ENCODE measurements at regions not wholly inside any gene's neighbourhood (a gene's known extent, or its start where the extent isn't known, plus 50 kb on each side); places are given as distances from the start of the nearest gene placed in this dataset.

DNA sequence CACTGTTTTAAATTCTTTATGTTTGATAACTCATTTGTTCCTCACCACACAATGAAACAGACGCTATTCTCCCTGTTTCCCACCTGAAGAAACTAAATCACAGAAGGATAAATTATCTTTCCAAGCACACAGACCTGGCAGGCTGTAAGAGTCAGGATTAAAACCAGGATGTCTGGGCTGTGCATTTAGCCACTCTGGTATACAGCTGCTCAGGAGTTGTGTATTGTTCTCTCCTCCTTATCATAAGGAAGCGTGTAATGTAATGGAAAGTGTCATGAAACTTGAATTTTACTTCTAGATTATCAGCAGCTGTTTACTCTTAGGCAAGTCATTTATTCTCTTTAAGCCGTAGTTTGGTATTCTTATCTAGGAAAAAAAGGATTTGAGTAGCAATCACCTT, 154.8 kb upstream of the LRIG3 start:
- H4K20me1 ChIP-seq (ENCODE audit: insufficient read depth, low read length), result no peaks in the 10 kb centered on the region
- no peak overlapping the region for H3K27ac ChIP-seq (ENCODE audit: low read depth, low read length, poor library complexity, severe bottlenecking)
- no peak overlapping the region for H3K4me2 ChIP-seq (ENCODE audit: low read length)
- H3K79me2 ChIP-seq (ENCODE audit: insufficient read depth, low read length), result no peaks in the 10 kb centered on the region
- H3K4me3 ChIP-seq (ENCODE audit: low read depth, low read length, poor library complexity, severe bottlenecking), result no peak overlapping the region
- H3K9me3 ChIP-seq (ENCODE audit: low read length), result no peaks in the 10 kb centered on the region
- H3K36me3 ChIP-seq (ENCODE audit: insufficient read depth, low read length), result no peaks in the 10 kb centered on the region
- no peak overlapping the region for H3K9ac ChIP-seq (ENCODE audit: low read length)
- no peaks in the 10 kb centered on the region for H3K4me1 ChIP-seq (ENCODE audit: insufficient read depth, low read length, severe bottlenecking)
- no peaks in the 10 kb centered on the region for H3K9me2 ChIP-seq (ENCODE audit: low read depth, low read length)
- H2AFZ ChIP-seq (ENCODE audit: low read length), result no peak overlapping the region
- H3K27me3 ChIP-seq (ENCODE audit: insufficient read depth, low read length), result no peaks in the 10 kb centered on the region
- H3F3A ChIP-seq (ENCODE audit: insufficient read depth, low read length), result no peaks in the 10 kb centered on the region
- no peak for TF ChIP-seq EZH2 (IDR thresholded peaks at IDR 0.05; ENCODE audit: borderline replicate concordance, low read length)
- TF ChIP-seq, protein P1, sequence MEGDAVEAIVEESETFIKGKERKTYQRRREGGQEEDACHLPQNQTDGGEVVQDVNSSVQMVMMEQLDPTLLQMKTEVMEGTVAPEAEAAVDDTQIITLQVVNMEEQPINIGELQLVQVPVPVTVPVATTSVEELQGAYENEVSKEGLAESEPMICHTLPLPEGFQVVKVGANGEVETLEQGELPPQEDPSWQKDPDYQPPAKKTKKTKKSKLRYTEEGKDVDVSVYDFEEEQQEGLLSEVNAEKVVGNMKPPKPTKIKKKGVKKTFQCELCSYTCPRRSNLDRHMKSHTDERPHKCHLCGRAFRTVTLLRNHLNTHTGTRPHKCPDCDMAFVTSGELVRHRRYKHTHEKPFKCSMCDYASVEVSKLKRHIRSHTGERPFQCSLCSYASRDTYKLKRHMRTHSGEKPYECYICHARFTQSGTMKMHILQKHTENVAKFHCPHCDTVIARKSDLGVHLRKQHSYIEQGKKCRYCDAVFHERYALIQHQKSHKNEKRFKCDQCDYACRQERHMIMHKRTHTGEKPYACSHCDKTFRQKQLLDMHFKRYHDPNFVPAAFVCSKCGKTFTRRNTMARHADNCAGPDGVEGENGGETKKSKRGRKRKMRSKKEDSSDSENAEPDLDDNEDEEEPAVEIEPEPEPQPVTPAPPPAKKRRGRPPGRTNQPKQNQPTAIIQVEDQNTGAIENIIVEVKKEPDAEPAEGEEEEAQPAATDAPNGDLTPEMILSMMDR (IDR thresholded peaks at IDR 0.05; ENCODE audit: low read length), result no peak

DNA sequence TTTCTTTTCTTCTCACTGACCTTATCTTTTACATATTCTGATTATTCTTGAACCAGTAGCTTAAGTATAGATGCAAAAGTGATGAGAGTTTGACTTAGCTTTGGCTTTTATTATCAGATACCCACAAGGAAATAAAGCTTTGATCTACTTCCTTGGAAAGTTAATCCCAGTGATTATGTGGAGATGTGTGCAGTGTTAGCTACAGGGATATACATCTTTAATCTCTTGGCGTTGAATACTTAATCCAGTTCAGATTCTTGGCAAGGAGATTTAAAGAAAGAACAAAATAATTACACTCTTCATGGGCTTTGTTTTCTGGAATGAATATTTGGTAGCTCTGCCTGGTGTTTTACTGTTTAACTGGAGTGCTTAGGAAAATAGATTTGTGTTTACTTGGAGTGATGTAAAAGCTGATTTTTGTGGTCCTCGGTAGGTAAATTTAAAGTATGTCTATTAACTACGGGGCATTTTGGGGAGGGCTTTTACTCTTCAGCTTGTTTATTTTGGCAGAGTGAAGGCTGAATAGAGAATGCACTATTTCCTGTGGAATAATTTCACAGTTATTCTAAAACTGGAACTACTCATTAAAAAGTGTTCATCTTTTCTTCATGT, 150.1 kb upstream of the LRIG3 start:
- H3K9ac ChIP-seq (ENCODE audit: low read length), result no peak overlapping the region
- H4K20me1 ChIP-seq (ENCODE audit: insufficient read depth, low read length), result no peaks in the 10 kb centered on the region
- H3K27ac ChIP-seq (ENCODE audit: low read depth, low read length, poor library complexity, severe bottlenecking), result no peak overlapping the region
- no peak overlapping the region for H2AFZ ChIP-seq (ENCODE audit: low read length)
- TF ChIP-seq, protein P1 (IDR thresholded peaks at IDR 0.05; ENCODE audit: low read length), result no peak
- TF ChIP-seq EZH2 (IDR thresholded peaks at IDR 0.05; ENCODE audit: borderline replicate concordance, low read length), result no peak
- no peaks in the 10 kb centered on the region; the same call in 1 of the 2 replicates for H3F3A ChIP-seq (ENCODE audit: insufficient read depth, low read length)
- no peaks in the 10 kb centered on the region for H3K4me1 ChIP-seq (ENCODE audit: insufficient read depth, low read length, severe bottlenecking)
- H3K27me3 ChIP-seq (ENCODE audit: insufficient read depth, low read length), result no peaks in the 10 kb centered on the region
- no peaks in the 10 kb centered on the region for H3K9me3 ChIP-seq (ENCODE audit: low read length)
- H3K4me2 ChIP-seq (ENCODE audit: low read length), result no peak overlapping the region
- H3K9me2 ChIP-seq (ENCODE audit: low read depth, low read length), result no peaks in the 10 kb centered on the region
- H3K79me2 ChIP-seq (ENCODE audit: insufficient read depth, low read length), result no peaks in the 10 kb centered on the region
- H3K36me3 ChIP-seq (ENCODE audit: insufficient read depth, low read length), result no peaks in the 10 kb centered on the region
- no peak overlapping the region for H3K4me3 ChIP-seq (ENCODE audit: low read depth, low read length, poor library complexity, severe bottlenecking)

DNA sequence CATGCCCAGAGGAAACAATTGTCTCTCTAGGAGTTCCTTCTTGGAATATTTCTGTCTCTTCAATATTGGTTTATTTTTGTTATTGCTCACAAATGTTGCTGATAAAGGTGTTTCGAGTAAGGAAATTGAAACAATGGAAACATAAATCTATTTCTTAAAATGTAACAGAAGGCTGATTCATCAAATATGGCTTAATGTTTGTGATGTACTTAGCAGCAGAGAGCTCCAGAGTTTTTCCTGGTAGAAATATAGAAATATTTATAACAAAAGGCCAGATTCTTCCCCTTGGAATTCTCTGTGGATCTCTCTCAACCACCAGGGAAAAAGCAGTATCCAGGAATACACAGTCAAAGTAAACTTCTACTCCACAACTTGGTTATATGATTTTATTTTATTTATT, 149.2 kb upstream of the LRIG3 start:
- TF ChIP-seq, protein P1 (IDR thresholded peaks at IDR 0.05; ENCODE audit: low read length), result no peak
- no peak for TF ChIP-seq EZH2 (IDR thresholded peaks at IDR 0.05; ENCODE audit: borderline replicate concordance, low read length)
- no peak overlapping the region for H3K4me2 ChIP-seq (ENCODE audit: low read length)
- H3K79me2 ChIP-seq (ENCODE audit: insufficient read depth, low read length), result no peaks in the 10 kb centered on the region
- no peaks in the 10 kb centered on the region; the same call in 1 of the 2 replicates for H3F3A ChIP-seq (ENCODE audit: insufficient read depth, low read length)
- no peak overlapping the region for H3K27ac ChIP-seq (ENCODE audit: low read depth, low read length, poor library complexity, severe bottlenecking)
- no peak overlapping the region for H2AFZ ChIP-seq (ENCODE audit: low read length)
- no peaks in the 10 kb centered on the region for H4K20me1 ChIP-seq (ENCODE audit: insufficient read depth, low read length)
- H3K36me3 ChIP-seq (ENCODE audit: insufficient read depth, low read length), result no peaks in the 10 kb centered on the region
- H3K4me1 ChIP-seq (ENCODE audit: insufficient read depth, low read length, severe bottlenecking), result no peaks in the 10 kb centered on the region
- no peak overlapping the region for H3K9ac ChIP-seq (ENCODE audit: low read length)
- no peaks in the 10 kb centered on the region for H3K27me3 ChIP-seq (ENCODE audit: insufficient read depth, low read length)
- H3K9me3 ChIP-seq (ENCODE audit: low read length), result no peaks in the 10 kb centered on the region
- no peaks in the 10 kb centered on the region for H3K9me2 ChIP-seq (ENCODE audit: low read depth, low read length)
- no peak overlapping the region for H3K4me3 ChIP-seq (ENCODE audit: low read depth, low read length, poor library complexity, severe bottlenecking)

Measured in OCI-LY1 (cell line).